ENCODE measurements at regions not wholly inside any gene's neighbourhood (a gene's known extent, or its start where the extent isn't known, plus 50 kb on each side); places are given as distances from the start of the nearest gene placed in this dataset.

DNA sequence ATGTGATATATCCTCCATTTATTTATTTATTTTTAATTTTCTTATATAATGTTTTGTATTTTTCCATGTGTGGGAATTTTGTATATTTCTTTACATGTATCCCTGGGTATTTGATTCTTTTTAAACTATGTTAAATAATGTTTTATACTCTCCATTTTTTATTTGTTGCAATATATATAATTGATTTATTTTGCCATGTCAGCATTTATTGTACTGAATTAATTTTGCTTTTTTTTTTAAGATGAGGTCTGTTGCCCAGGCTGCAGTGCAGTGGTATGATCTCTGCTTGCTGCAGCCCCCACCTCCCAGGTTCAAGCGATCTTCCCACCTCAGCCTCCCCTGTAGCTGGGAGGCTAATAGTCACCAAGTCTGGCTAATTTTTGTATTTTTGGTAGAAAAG, 187.4 kb downstream of the CDC14C start:
- Histone ChIP-seq H3K4me3 (replicated peaks; ENCODE audit: low read depth, low read length) (no peak overlapping the region), H3K27me3 (replicated peaks; ENCODE audit: control insufficient read depth, insufficient read depth, low read length) (no peaks in the 10 kb centered on the region), H3K36me3 (ENCODE audit: control insufficient read depth, insufficient read depth, low read length) (no peaks in the 10 kb centered on the region)
- TF ChIP-seq, protein P1, sequence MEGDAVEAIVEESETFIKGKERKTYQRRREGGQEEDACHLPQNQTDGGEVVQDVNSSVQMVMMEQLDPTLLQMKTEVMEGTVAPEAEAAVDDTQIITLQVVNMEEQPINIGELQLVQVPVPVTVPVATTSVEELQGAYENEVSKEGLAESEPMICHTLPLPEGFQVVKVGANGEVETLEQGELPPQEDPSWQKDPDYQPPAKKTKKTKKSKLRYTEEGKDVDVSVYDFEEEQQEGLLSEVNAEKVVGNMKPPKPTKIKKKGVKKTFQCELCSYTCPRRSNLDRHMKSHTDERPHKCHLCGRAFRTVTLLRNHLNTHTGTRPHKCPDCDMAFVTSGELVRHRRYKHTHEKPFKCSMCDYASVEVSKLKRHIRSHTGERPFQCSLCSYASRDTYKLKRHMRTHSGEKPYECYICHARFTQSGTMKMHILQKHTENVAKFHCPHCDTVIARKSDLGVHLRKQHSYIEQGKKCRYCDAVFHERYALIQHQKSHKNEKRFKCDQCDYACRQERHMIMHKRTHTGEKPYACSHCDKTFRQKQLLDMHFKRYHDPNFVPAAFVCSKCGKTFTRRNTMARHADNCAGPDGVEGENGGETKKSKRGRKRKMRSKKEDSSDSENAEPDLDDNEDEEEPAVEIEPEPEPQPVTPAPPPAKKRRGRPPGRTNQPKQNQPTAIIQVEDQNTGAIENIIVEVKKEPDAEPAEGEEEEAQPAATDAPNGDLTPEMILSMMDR (IDR thresholded peaks at IDR 0.05; ENCODE audit: insufficient read depth, low read length, poor library complexity, severe bottlenecking), result no peak
- DNase-seq (ENCODE audit: extremely low read depth, insufficient read length), result no peak

DNA sequence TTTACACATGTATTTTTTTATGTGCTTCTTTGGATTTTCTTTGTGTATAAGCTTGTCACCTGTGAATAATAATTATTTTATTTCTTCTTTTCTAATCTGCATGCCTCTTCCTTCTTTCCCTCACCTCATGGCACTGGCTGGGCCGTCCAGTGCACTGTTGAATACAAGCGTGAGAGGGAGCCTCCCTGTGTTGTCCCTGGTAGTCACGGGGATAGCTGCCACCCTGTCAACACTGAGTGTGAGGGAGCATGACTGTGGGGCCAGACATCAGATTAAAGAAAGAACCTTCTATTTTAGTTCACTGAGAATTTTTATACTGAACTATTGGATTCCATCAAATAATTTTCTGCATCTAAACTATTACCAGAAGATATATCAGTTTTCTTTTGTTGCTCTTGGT, 187.9 kb downstream of the CDC14C start:
- no peak overlapping the region for H3K4me3 ChIP-seq (replicated peaks; ENCODE audit: low read depth, low read length)

DNA sequence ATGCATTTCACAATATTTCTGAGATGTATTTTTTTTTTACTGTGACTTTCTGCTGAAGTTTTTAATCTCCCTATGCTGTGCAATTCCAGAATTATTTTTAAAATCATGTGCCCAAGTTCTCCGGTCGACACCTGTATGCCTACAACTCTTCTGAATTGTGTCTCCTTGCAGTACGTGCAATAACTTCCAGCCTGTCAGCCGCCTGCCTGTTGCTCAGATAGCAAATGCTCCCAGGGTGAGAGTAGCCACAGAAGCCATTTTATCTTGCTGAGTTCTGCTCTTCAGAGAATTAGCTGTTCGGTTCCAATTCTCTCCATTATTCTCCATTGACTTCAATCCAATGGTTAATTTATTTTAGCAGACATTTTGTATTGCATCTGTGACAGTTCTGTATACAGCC, 188.3 kb downstream of the CDC14C start:
- Histone ChIP-seq H3K36me3 (ENCODE audit: control insufficient read depth, insufficient read depth, low read length) (no peaks in the 10 kb centered on the region), H3K4me3 (replicated peaks; ENCODE audit: low read depth, low read length) (no peak overlapping the region), H3K27me3 (replicated peaks; ENCODE audit: control insufficient read depth, insufficient read depth, low read length) (no peaks in the 10 kb centered on the region)
- DNase-seq (ENCODE audit: extremely low read depth, insufficient read length), result no peak
- TF ChIP-seq, protein P1 (IDR thresholded peaks at IDR 0.05; ENCODE audit: insufficient read depth, low read length, poor library complexity, severe bottlenecking), result no peak

More for the DNA sequence above, 187.9 kb downstream of the CDC14C start:
- no peak for DNase-seq (ENCODE audit: extremely low read depth, insufficient read length)
- TF ChIP-seq, protein P1 (IDR thresholded peaks at IDR 0.05; ENCODE audit: insufficient read depth, low read length, poor library complexity, severe bottlenecking), result no peak
- Histone ChIP-seq H3K27me3 (replicated peaks; ENCODE audit: control insufficient read depth, insufficient read depth, low read length) (no peaks in the 10 kb centered on the region), H3K36me3 (ENCODE audit: control insufficient read depth, insufficient read depth, low read length) (no peaks in the 10 kb centered on the region)

DNA sequence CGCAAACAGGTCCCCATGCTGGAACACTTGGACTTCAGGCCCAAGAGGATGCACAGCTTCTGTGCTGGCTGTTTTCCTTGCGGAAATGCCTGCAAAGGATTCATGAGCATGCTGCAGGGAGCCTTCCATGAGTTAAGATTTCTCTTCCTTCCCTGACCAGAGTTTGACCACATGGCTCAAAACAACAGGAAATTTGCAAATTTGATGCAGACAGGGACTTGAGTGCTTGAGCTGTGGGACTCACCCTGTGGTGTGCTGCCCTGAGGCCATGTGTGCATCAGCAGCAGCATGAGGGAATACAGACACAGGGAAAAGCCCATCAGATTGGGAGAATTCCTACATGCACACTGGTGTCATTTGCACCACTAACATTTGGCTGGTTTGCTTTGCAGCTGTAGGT, 195.4 kb downstream of the CDC14C start:
- H3K4me3 ChIP-seq (replicated peaks; ENCODE audit: low read depth, low read length), result no peak overlapping the region
- H3K27me3 ChIP-seq (replicated peaks; ENCODE audit: control insufficient read depth, insufficient read depth, low read length), result no peaks in the 10 kb centered on the region
- TF ChIP-seq, protein P1 (IDR thresholded peaks at IDR 0.05; ENCODE audit: insufficient read depth, low read length, poor library complexity, severe bottlenecking), result no peak
- DNase-seq (ENCODE audit: extremely low read depth, insufficient read length), result no peak
- H3K36me3 ChIP-seq (ENCODE audit: control insufficient read depth, insufficient read depth, low read length), result no peaks in the 10 kb centered on the region

DNA sequence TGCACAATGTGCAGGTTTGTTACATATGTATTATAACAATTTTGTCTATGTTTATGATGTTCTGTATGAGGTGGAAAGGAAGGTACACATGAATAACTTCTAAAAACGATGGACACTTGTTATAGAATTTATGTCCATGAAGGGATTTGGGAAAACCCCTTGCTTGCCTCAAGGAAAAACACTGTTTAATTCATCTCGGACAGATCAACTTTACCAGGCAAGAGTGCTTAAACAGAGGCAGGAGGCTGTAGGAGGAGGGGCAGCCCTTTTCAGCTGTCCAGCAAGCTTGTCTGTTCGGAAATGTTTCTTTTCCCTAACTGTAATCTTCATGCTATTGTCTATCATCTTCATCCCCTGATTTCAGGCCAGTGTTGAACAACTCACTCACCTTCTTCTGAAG, 200.9 kb downstream of the CDC14C start:
- TF ChIP-seq, protein P1 (IDR thresholded peaks at IDR 0.05; ENCODE audit: insufficient read depth, low read length, poor library complexity, severe bottlenecking), result no peak
- Histone ChIP-seq H3K36me3 (ENCODE audit: control insufficient read depth, insufficient read depth, low read length) (no peaks in the 10 kb centered on the region), H3K4me3 (replicated peaks; ENCODE audit: low read depth, low read length) (no peak overlapping the region), H3K27me3 (replicated peaks; ENCODE audit: control insufficient read depth, insufficient read depth, low read length) (no peaks in the 10 kb centered on the region)
- no peak for DNase-seq (ENCODE audit: extremely low read depth, insufficient read length)

DNA sequence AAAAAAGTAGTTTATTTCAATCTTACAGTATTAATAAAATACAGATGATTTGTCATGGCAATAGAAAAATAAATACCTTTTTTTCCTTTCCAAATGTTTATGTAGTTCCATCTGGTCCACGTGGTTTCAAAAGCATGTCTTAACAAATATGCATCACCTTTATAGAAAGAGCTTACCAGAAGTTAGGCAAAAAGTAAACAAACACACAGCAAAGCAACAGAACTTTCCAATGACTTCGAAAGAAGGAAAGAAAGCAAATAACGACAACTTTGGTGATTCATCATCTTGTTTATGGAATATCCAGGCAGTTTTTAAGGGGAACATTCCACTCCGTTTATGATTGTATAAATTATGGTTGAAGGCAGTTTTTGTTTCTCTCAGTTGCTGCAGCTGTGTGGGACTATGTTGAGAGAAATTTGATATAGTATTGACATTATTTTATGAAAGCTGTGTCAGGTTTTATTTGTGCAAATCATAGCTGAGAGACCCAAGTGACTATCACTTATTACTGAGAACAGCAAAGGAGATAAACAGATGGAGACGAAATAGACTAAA, 203.1 kb downstream of the CDC14C start:
- no peak for DNase-seq (ENCODE audit: extremely low read depth, insufficient read length)
- Histone ChIP-seq H3K36me3 (ENCODE audit: control insufficient read depth, insufficient read depth, low read length) (no peaks in the 10 kb centered on the region), H3K27me3 (replicated peaks; ENCODE audit: control insufficient read depth, insufficient read depth, low read length) (no peaks in the 10 kb centered on the region), H3K4me3 (replicated peaks; ENCODE audit: low read depth, low read length) (no peak overlapping the region)
- TF ChIP-seq, protein P1 (IDR thresholded peaks at IDR 0.05; ENCODE audit: insufficient read depth, low read length, poor library complexity, severe bottlenecking), result no peak
